HG03108 (cell line): ENCODE measurements at regions not wholly inside any gene's neighbourhood (a gene's known extent, or its start where the extent isn't known, plus 50 kb on each side); places are given as distances from the start of the nearest gene placed in this dataset.

ENCODE experiments used
- ATAC-seq: cut with Tn5 transposase; IDR thresholded peaks from one replicate; pipeline ENCODE4 v1.9.1; 2021; ENCODE audit warnings: moderate library complexity; ENCODE audit not compliant: unreplicated experiment

DNA sequence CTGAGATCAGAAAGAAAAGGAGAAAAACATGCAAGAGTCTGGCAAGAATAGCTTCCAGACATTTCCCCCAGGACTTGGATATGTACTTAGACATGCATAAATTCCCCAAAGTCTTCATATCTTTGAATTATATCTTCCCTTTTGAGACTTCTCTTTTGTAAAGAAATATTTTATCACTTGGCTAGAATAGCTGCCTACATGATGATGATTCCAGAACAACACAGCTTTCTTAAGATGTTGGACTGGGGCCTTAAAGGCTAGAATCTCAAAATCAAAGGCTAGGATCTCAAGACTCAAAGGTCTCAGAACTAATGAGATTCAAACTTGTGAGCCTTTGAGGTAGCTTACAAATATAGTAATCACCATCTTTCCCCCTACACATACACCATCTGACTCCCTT is 842.3 kb downstream of the BCL11A start:
- no peak for ATAC-seq

DNA sequence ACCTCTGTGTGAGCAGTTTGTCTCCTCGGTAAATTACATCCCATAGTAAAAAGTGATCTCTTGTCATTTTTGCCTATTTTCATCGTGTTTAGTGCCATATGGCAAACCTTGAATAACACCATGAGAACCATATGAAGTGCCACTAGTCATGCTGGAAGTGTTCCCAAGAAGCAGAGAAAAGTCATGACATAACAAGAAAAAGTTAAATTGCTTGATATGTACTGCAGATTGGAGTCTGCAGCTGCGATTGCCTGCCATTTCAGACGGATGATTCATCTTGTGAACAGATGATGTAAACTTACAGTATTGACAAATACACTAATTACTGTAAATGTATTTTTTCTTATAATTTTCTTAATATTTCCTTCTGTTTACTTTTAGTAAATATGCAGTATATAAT is 846.7 kb downstream of the BCL11A start:
- ATAC-seq = no peak

DNA sequence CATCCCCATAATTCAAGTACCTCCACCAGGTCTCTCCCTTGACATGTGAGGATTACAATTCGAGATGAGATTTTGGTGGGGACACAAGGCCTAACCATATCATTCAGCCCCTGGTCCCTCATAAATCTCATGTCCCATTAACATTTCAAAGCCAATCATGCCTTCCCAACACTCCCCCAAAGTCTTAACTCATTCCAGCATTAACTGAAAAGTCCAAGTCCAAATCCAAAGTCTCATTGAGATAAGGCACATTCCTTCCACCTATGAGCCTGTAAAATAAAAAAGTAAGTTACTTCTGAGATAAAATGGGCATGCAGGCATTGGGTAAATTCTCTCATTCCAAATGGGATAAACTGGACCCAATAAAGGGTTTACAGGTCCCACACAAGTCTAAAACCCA is 849.7 kb downstream of the BCL11A start:
- no peak for ATAC-seq

DNA sequence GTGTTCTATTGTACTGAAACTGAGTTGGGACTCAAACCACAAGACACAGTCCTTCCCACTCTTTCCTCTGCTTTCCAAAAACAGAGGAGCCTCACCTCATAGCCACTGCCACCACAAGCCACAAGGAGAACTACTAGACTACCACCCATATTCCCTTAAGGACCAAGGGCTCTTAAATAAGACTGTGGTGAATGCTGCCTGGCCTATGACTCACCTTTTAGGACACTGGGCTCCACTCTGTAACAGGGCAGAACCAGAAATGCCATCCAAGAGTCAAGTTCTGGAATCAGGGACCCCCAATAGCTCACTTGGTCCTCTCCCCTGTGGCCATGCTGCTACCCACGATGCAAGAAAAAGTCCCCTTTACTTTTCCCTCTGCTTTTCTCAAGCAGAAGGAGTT is 851.4 kb downstream of the BCL11A start:
- ATAC-seq = no peak

DNA sequence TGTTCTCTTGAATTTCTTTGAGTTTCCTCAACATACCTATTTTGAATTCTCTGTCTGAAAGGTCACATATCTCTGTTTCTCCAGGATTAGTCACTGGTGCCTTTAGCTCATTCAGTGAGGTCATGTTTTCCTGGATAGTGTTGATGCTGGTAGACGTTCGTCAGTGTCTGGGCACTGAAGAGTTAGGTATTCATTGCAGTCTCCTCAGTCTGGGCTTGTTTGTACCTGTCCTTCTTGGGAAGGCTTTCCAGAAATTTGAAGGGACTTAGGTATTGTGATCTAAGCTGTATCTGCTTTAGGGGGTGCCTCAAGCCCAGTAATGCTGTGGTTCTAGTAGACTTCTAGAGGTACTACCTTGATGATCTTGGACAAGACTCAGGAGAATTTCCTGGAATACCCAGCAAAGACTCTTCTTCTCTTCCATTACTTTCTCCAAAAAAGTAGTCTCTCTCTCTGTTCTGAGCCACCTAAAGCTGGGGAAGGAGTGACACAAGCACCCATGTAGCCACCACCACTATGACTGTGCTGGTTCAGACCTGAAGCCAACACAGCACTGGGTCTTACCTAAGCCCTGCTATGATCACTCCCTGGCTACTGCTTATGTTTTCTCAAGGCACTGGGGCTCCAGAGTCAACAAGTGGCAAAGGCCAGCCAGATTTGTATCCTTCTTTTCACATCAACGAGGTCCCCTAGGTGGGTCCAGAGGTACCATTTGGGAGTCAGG is 852.0 kb downstream of the BCL11A start:
- ATAC-seq = no peak

DNA sequence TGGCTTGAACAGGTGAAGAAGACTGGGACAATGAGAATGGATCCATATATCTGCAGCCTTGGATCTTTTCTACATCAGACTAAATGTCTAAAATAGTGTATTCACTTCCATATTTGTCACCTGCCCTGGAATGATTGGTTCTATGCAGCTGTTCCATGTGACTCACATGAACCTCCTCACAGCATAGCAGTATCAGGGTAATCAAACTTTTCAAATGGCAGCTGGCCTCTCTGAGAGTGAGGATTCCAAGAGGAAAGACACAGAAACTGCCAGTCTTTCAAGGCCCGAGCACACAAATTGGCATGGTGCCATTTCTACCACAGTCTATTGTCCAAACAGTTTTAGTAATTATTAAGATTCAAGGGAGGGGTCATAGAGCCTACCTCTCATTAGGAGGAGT is 859.3 kb downstream of the BCL11A start:
- no peak for ATAC-seq

DNA sequence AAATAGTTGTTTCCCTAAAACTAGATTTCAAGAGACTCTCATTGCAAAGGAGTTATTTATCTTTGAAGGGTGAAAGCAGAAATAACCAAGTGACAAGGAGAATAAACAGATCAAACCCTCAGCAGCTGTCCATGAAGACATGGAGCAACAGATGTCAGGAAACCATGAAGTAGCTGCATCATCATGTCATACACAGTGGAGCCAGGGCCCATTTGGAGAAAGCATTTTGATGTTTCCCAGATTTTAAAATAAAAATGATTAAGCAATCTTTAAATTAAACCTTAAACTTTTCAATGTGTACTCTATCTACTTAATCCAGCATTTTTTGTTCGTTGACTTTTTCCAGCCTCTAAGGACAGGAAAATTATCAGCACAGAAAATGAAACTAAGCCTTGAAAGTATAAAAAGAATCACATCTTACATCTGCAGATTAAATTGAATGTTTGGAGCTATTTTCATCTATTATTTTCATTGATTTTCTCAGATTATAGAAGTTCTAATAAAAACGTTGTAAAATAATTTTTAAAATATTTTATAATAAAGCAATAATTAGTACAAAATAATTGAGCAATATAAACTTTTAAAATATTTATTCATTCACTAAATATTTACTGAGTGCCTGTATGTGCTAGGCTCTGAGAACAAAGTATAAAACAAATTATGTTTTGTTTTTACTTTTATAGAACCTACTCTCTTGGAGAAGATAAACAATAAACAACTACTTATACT is 860.1 kb downstream of the BCL11A start:
- ATAC-seq = no peak

DNA sequence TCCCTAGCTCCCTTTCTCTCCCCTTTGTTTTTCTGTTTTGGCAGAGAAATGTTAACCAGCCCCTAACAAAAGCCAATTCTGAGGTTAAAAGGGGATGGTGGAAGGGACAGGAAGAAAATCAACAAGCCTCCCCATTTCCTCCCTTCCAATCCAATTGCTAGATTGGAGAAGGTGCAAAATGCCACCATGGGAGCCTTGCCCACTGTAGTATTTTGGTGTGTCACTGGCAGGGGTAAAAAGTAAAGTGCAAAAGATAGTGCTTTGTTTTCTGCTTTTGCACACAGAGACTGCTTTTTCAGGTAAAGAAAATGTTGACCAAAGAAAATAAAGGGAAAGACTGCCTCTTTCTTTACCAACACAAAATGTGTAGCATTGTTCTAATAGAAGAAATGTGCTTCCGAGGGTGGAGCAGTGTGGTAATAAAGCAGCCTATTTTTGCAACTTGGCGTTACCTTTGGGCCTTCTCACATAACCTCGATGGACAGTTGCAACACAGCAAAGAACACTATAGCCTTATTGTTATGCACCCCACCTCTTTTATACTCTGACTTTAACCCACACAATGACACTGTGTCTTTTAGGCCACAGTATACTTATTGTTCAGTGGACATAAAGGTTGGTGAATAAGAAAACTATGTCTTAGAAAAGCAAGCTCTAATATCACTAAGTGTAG is 861.8 kb downstream of the BCL11A start:
- ATAC-seq = no peak

DNA sequence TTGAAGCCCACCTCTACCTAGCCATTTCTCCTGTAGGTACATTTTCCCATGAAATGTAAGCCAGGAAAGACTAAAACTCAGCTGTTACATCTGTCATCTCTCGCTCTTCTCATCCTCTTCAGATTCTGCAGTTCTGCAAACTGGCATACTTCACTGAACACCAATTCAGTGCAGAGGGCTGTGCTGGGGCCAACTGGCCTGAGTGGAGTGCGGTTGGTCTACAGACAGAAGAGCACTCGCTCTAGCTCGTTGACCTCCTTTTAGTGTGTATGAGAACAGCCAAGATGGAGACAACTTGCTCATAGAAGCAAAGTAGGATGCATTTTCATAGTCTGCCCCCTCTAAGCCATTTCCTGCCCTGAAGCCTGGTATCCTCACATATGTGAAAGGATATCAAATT is 862.6 kb downstream of the BCL11A start:
- ATAC-seq = no peak

DNA sequence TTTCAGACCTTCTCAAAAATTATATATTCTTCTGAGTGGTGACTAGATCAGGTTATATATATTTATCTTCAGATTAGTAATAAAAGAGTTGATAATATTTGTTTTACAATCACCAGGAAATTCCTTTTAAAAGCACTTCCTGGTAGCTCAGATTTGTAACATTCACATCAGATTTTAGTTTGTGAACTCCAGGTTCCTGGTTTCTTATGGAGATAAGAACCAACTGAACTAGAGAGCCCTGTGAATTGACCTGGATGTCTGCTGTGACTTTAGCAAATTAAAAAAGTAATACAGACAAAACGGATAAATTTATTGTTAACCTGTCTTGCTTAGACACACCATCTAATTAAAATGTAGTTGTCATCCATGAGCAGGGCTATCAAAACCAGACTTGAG is 868.7 kb downstream of the BCL11A start:
- ATAC-seq = no peak

DNA sequence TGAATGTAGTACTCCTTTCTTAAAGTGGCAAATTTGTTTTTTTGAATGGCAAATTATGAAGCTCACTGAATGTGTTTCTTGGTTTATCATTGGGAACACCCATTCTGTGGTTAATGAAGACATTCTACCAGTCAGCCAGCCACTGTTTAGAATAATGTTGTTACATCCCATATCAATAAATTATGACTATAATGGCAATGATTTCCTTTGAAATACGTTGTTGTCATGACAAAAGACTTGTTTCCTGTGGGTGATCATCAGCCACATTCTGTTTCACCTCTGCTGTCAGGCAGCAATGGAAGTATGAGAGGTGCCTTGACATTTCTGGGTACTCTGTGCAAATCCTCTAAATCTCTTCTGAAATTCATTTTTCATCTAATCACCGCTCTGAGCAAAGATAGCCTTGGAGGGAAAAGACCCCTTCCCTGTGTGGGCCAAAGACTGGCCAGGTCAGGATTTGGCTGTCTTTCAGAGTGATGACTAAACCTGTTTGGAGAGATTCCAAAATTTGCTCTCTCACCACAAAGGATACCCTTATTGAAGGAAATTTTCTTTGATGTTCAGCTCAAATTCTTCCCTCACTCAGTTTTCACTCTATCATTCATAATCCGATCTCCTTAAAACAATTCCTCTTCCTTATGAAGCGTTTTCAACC is 869.2 kb downstream of the BCL11A start:
- ATAC-seq = no peak

DNA sequence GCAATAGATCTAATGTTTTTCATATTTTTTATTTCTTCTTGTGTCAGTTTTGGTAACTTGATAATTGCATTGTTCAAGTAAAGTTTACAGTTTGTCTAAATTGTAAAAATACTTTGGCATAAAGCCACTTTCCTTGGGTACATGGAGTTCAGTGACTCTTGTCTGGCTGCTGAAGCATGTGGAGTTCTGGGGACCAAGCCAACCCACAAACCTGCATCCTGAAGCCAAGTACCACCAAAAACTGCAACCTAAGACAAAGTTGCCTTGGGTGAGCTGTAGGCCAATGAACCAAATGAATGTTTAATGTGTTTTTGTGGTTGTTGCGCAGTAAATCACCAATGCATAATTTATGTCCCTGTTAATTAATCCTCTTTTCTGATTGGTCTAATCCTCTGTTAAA is 872.6 kb downstream of the BCL11A start:
- no peak for ATAC-seq

DNA sequence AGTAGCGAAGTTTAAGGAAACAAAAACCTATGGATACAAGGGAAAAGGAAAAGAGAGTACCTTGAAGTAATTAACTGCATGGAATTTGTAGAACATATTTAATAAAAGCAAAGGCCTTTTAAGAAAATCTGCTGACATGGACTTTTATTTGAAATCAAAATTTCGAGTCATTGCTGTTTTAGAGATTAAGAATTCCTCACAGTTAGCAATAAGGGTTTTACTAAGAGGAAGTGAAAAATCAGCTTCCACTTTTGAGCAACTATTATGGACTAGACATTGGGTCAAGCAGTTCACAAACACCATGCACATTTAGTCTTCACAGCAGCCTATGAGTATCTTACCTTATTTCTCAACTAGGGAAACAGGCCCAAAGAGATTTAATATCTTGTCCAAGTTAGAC is 876.3 kb downstream of the BCL11A start:
- ATAC-seq = no peak

DNA sequence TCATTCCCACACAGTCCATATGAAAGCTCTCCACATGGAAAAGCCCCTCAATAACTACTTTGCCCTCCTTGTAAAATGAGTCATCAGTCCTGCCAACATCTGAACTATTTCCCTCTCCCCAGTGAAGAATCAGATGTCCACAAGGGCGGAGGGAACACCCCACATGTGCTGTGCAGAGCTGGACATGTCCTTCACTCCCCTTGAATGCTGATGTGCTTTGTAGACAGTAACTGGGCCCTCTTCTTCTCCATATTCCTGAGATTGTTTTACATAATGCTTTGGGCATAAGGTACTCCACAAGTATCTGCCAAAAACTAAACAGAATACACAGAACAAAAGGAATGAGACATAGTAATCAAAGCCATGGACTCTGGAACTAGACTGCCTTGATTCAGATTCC is 879.4 kb downstream of the BCL11A start:
- no peak for ATAC-seq

DNA sequence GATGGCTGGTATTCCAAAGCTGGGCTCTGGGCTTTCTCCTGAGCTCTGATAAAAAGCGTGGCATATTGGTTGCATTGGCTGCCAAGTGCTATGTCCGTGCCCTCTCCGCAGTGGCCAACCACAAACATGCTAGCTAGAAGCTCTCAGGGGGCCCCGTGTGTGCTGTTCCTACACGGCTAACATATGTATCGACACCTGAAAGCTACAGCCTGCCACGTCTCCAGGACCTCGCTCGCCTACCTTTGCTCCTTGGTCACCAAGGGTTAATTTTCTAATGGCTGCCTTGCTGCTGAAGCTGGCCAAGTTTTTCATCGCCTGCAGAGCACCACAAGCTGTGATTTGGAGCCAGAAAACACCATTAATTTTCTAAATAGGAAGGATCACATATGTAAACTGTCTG is 888.4 kb downstream of the BCL11A start:
- no peak for ATAC-seq

DNA sequence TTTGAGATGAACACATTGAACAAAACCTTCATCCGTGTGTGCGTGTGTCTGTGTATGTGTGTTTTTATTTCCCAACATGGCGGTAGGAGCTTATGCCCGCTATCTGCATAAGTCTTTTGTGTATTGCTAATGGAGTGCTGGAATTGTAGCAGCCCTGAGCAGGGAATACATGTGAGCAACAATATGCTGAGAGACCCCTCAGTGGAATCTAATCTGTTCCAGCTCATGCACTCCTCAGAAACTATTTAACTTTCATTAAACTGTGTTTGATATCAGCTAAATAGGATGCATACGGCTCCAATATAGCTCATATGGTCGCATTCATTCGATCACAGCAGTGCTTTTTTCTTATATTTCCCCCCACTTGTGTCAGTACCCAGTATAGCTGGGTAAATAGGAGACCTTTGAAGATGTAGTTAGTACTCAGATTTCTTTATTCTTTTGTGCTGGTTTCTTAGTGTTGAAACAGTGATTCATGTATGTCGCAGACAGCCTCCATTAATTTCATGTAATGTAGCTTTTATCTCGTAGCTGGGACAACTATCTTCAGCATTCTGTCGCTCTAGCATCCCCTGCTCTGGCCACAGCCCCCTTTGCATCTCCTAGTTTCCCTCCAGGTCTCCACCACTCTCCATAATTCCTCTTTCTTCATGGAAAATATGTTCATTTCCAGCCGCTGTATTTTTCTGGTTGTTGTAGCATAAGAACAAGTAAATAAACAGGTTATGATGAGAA is 891.2 kb downstream of the BCL11A start:
- ATAC-seq = no peak

DNA sequence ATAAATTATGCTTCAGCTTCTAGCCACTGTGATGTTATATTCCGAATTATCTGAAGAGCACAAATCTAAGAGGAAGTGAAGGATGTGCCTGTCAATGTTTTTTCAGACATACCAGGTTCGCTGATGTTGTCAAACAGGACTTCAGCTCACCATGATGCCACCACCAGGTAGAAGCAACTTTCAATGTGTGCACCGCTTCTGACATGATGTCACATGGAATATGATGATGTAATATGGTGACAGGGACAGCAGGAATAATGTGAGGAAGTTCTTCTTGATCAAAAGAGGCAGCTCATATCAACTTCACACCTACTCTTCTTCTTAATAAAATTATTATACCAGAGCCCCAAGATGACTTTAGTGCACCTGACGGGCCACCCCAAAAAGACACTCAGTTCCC is 893.2 kb downstream of the BCL11A start:
- no peak for ATAC-seq

DNA sequence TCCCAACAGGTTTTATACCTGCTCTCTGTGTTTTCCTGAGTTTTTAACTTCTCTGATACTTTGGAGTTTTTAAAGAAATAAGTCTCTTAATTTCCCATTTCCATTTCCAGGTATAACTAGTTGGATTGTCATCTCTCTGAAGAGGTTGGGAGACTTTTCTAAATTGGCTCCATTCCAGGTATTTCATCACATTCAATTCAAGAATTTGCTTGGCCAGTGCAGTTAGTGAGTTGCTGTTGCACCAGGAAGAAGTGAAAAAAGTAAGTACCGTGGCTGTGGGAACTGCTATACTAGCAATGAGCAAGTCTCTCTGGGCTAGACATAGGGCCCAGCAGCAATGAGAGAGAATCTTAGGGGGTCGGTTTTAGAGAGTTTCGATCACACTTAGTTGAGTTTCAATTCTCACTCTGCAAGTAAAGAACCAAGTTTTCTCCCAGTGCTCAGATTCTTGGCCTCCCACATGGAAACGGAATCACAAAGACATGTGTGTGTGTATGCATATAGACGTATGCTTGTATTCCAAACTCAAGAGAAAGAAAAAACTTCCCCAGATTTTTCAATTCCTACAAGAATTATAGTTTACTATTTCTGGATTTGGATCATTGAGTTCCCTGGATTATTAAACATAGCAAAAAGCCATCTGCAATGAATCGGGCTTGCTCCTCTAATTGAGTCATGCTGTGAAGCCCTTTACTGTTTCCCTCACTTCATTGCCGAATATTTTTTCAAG is 894.4 kb downstream of the BCL11A start:
- ATAC-seq = no peak

DNA sequence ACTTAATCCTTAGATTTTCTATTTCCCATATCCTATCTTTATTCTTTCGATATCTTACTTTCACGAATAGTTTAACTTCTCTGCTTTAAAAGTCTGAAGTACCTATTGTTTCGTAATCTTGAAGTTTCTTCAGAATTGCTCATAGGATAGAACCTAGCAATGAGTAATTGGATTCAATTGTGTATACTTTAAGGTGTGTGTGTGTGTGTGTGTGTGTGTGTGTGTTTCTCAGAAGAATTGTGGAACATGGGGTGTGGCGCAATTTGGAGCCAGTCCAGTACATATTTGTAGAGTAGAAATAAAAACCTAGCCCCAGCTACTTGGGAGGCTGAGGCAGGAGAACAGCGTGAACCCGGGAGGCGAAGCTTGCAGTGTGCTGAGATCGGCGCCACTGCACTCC is 897.6 kb downstream of the BCL11A start:
- no peak for ATAC-seq

DNA sequence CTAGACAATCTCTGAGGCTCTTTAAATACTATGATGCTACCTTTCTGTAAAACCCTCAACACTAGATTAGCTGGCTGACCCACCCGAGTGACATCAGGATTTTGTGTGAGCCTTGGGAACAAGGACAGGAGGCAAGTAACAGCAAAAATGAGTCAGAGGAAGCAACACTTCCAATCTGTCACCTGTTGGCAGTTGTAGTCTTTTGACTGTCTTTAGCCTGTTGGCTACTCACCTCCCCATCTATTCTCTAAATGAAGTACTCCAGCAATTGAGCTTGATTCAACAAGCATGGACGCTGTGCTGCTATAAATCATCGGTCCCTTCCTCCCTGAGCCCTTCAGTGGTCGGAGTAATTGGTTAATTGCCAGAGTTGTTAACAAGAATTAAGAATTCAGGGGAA is 898.7 kb downstream of the BCL11A start:
- ATAC-seq = no peak
